Esophagus squamous epithelium (tissue), 5 donors: ENCODE measurements at regions not wholly inside any gene's neighbourhood (a gene's known extent, or its start where the extent isn't known, plus 50 kb on each side); places are given as distances from the start of the nearest gene placed in this dataset.

ENCODE experiments used
- DNase-seq: peaks from one replicate; lab custom pipeline; 2025; lab: John Stamatoyannopoulos, UW
- H3K27ac ChIP-seq, 4 donors: fragments of 200-600 bp; sonication (generic); one replicate each; pipeline ENCODE4 v1.5.1; 2016 to 2019; ENCODE audit warnings: mild to moderate bottlenecking in 1 of 4
- H3K27me3 ChIP-seq, 4 donors: fragments of 200-600 bp; sonication (generic); 1 replicate in 3 of 4; 2 replicates in 1 of 4; pipeline versions ENCODE4 v1.5.1 to v1.6.0; 2017 to 2021; ENCODE audit warnings: antibody characterized with exemption in 1 of 4
- H3K36me3 ChIP-seq, 3 donors: fragments of 200-600 bp; sonication (generic); one replicate each; pipeline ENCODE4 v1.5.1; 2016 to 2019
- H3K4me1 ChIP-seq, 3 donors: fragments of 200-600 bp; sonication (generic); one replicate each; pipeline ENCODE4 v1.5.1; 2017 to 2019
- H3K4me3 ChIP-seq, 4 donors: fragments of 200-600 bp; sonication (generic); 1 replicate in 3 of 4; 2 replicates in 1 of 4; pipeline ENCODE4 v1.5.1; 2016 to 2019; ENCODE audit warnings: mild to moderate bottlenecking in 2 of 4, moderate library complexity in 1 of 4
- H3K9me3 ChIP-seq, 3 donors: fragments of 200-600 bp; sonication (generic); one replicate each; pipeline ENCODE4 v1.5.1; 2016 to 2019
- POLR2A ChIP-seq, 4 donors: fragments of 450-650 bp; IDR thresholded peaks; one replicate each; pipeline ENCODE4 v1.6.1; 2017; ENCODE audit warnings: antibody characterized with exemption in 4 of 4, mild to moderate bottlenecking in 4 of 4, moderate library complexity in 3 of 4
- WGBS, 2 donors: methylation state at CpG; one replicate each; pipeline ENCODE4 v1.1.5; 2018; 5-methylcytosine and 5-hydroxymethylcytosine counted together
- intact Hi-C: fragments of 100-400 bp; cut with DNase I; formaldehyde crosslinking; loops from one replicate; pipeline ENCODE4 v1.15.0; 2022
- TF ChIP-seq, protein P1 (sequence below), 6 experiments: fragments of 450-650 bp in 4 of 6; fragments of 200-600 bp in 2 of 6; sonication (generic) in 2 of 6; IDR thresholded peaks; one replicate each; pipeline ENCODE4 v1.5.1; 2016 to 2019; ENCODE audit warnings: antibody characterized with exemption in 6 of 6, mild to moderate bottlenecking in 4 of 6, moderate library complexity in 4 of 6
- donor health status: DM: yes; HTN: yes; CAD: no.

DNA sequence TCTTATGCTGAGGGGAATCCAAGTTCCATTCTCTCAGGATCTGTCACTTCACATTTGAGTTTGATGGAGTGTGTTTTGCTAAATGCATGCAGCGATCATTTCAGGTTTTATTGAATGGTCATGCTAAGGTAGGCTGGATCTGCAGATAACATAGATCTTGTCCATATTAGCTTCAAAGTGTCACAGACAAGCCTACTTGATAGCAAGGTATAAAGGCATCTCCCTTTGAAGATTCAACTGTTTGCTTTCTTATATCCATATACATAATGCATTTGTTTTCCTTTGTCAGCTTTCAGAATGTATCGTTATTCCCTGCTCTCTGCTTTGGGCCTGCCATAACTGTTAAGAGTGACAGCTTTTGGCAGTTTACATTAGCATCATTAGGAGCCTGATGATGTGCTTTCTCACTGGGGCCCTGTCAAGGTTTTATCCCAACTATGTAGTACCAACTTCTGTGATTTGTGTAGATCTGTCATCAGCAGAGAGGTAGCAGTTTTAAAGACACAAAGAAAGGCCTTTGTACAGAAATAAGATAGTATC lies 604.3 kb upstream of the CDH7 start:
- Histone ChIP-seq H3K4me1 (no peaks in the 10 kb centered on the region), H3K36me3 (no peaks in the 10 kb centered on the region), H3K9me3 (peaks cover 0 to 8% (median 0%) of the 10 kb centered on the region in 3 donors), H3K27me3 (no peaks in the 10 kb centered on the region), H3K4me3 (no peak overlapping the region), H3K27ac (no peak overlapping the region)
- TF ChIP-seq, protein P1, sequence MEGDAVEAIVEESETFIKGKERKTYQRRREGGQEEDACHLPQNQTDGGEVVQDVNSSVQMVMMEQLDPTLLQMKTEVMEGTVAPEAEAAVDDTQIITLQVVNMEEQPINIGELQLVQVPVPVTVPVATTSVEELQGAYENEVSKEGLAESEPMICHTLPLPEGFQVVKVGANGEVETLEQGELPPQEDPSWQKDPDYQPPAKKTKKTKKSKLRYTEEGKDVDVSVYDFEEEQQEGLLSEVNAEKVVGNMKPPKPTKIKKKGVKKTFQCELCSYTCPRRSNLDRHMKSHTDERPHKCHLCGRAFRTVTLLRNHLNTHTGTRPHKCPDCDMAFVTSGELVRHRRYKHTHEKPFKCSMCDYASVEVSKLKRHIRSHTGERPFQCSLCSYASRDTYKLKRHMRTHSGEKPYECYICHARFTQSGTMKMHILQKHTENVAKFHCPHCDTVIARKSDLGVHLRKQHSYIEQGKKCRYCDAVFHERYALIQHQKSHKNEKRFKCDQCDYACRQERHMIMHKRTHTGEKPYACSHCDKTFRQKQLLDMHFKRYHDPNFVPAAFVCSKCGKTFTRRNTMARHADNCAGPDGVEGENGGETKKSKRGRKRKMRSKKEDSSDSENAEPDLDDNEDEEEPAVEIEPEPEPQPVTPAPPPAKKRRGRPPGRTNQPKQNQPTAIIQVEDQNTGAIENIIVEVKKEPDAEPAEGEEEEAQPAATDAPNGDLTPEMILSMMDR (IDR thresholded peaks at IDR 0.05) = no peak
- TF ChIP-seq POLR2A (IDR thresholded peaks at IDR 0.05) = no peak
- WGBS, 2 donors = 45 to 60% methylated on average over 2 of the region's 2 CpGs
- intact Hi-C loops = no loop called here
- DNase-seq = no peak

DNA sequence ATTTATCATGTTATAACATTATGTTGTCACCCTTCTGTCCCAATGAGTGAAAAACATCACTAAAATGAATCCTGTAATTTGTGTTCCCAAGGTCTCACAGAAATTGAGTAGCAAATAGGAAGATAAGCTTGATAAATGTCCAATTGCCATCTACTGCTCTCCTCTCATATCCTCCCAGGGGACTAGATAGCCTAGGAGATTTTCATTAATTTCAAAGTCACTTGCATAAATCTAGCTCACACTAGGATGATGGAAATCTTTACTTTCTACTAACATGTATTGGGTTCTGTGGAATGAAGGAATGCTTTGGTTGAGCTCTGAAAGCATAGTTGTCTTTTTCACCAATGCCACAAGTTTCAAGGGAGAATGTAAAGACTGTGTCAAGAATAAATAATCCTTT lies 605.5 kb upstream of the CDH7 start:
- intact Hi-C loops = no loop called here
- Histone ChIP-seq H3K4me3 (no peak overlapping the region), H3K27me3 (no peaks in the 10 kb centered on the region), H3K36me3 (no peaks in the 10 kb centered on the region), H3K4me1 (no peaks in the 10 kb centered on the region), H3K9me3 (peaks cover 0 to 8% (median 0%) of the 10 kb centered on the region in 3 donors), H3K27ac (no peak overlapping the region)
- no peak for DNase-seq
- no peak for TF ChIP-seq POLR2A (IDR thresholded peaks at IDR 0.05)
- TF ChIP-seq, protein P1 (IDR thresholded peaks at IDR 0.05) = no peak

DNA sequence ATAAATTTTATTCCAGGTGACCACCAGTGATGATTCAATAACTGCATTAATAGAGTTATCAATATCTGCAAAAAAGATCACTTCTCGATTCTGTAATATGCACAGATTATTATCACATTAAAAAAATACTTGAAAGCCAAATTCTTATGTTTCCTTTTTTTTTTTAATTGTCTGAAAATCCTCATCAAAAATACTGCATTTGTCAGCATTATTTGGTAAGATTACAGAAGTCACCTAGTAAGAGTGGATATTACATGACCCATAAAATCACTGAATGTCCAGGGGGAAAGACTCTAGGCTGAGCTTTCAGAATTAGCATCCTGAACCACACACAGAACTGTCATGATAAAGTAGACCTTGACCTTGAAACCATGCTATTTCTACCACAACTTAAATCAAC lies 617.2 kb upstream of the CDH7 start:
- TF ChIP-seq POLR2A (IDR thresholded peaks at IDR 0.05) = no peak
- TF ChIP-seq, protein P1 (IDR thresholded peaks at IDR 0.05) = no peak
- no peaks in the 10 kb centered on the region for H3K27me3 ChIP-seq
- no peaks in the 10 kb centered on the region for H3K36me3 ChIP-seq
- H3K27ac ChIP-seq = no peak overlapping the region
- no peaks in the 10 kb centered on the region for H3K4me1 ChIP-seq
- intact Hi-C loops = no loop called here
- no peak overlapping the region for H3K4me3 ChIP-seq
- DNase-seq = no peak
- H3K9me3 ChIP-seq = no peaks in the 10 kb centered on the region
- 42 to 65% methylated on average over 1 of the region's 1 CpG for WGBS, 2 donors

DNA sequence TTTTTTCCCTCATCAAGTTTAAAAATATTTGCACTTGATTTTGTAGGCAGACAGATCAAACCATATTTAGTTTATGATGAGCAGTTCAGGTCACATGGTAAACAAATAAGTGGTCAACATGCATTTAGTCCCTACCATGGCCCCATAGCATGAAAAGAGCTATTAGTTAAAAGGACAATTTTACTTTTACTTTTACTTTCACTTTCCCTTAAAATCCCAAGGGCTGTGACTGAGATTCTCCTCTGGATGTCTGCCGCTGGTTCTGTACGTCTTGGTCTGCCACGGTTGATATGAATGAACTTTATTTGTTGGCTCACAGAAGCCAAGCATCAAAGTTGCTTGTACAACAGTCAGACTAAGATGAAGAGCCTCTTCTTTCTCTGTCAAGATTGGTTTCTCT lies 626.2 kb upstream of the CDH7 start:
- Histone ChIP-seq H3K36me3 (no peaks in the 10 kb centered on the region), H3K27ac (no peak overlapping the region), H3K4me1 (no peaks in the 10 kb centered on the region), H3K4me3 (peak overlapping the region in 2 of 4 donors; percentile 10 to 21), H3K9me3 (peaks cover 0 to 9% (median 9%) of the 10 kb centered on the region in 3 donors), H3K27me3 (no peaks in the 10 kb centered on the region)
- intact Hi-C loops = no loop called here
- no peak for TF ChIP-seq POLR2A (IDR thresholded peaks at IDR 0.05)
- TF ChIP-seq, protein P1 (IDR thresholded peaks at IDR 0.05) = no peak
- WGBS, 2 donors = 43 to 61% methylated on average over 3 of the region's 3 CpGs
- DNase-seq = no peak

DNA sequence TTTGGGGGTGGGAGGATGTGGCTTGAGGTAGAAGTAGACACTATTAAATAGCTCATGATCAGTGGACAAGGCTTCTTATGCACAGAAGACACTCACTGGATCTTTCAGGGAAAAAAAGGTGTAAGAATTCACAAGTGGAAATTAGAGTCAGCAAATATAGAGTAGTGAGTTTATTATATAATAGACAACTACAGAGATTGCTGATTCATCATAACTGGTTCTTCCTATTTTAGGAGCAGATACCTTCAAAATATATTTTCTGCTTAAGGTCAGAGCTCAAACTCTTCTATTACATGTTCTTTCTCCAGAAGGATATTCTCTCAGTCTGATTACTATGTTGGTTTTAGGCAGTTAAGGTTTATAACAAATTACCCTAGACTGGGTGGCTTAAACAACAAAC lies 646.9 kb upstream of the CDH7 start:
- Histone ChIP-seq H3K4me1 (no peaks in the 10 kb centered on the region), H3K9me3 (no peaks in the 10 kb centered on the region), H3K27me3 (no peaks in the 10 kb centered on the region), H3K4me3 (no peak overlapping the region), H3K36me3 (no peaks in the 10 kb centered on the region), H3K27ac (no peak overlapping the region)
- intact Hi-C loops = no loop called here
- TF ChIP-seq, protein P1 (IDR thresholded peaks at IDR 0.05) = no peak
- no peak for TF ChIP-seq POLR2A (IDR thresholded peaks at IDR 0.05)
- no peak for DNase-seq
